K562 (cell line): ENCODE measurements at regions not wholly inside any gene's neighbourhood (a gene's known extent, or its start where the extent isn't known, plus 50 kb on each side); places are given as distances from the start of the nearest gene placed in this dataset.
A peak's percentile ranks its signal among the peaks of the same experiment; 100 is the strongest.

Source experiments
- CBFA2T2 ChIP-seq: fragments of 450-650 bp; conservative IDR thresholded peaks from 2 replicates; pipeline ENCODE4 v1.6.1; 2017; ENCODE audit warnings: mild to moderate bottlenecking
- CSDE1 ChIP-seq, 2 experiments: fragments of 450-650 bp; IDR thresholded peaks; 2 replicates each; pipeline ENCODE4 v1.6.1; 2016; ENCODE audit warnings: mild to moderate bottlenecking in 1 of 2
- CUX1 ChIP-seq: fragments of 200-800 bp; sonication (Bioruptor generic); IDR thresholded peaks from 2 replicates; pipeline ENCODE4 v1.6.1; 2016; ENCODE audit warnings: missing genetic modification characterization, missing compliant biosample characterization
- KDM2B ChIP-seq: fragments of 250-450 bp; sonication (Bioruptor Pico); IDR thresholded peaks from 2 replicates; pipeline ENCODE4 v1.8.0; 2021; ENCODE audit warnings: mild to moderate bottlenecking, moderate library complexity
- PKNOX1 ChIP-seq: fragments of 450-650 bp; IDR thresholded peaks from 2 replicates; pipeline ENCODE4 v1.6.1; 2016
- PPARD ChIP-seq: fragments of 250-450 bp; sonication (Bioruptor Pico); IDR thresholded peaks from 2 replicates; pipeline ENCODE4 v1.8.0; 2022; ENCODE audit warnings: inconsistent platforms, mild to moderate bottlenecking, moderate library complexity
- SETDB1 ChIP-seq: IDR thresholded peaks from one replicate; pipeline ENCODE4 v1.6.1; 2012; ENCODE audit warnings: low read length, control low read depth, inconsistent platforms
- SMAD4 ChIP-seq: fragments of 250-450 bp; sonication (Bioruptor Pico); conservative IDR thresholded peaks from 2 replicates; pipeline ENCODE4 v1.8.0; 2021; ENCODE audit warnings: inconsistent platforms, mild to moderate bottlenecking, moderate library complexity
- ZNF511 ChIP-seq: sonication (generic); formaldehyde crosslinking; IDR thresholded peaks from 2 replicates; pipeline ENCODE4 v1.8.0; 2022; ENCODE audit warnings: mild to moderate bottlenecking, missing genetic modification reagents
- ZNF764 ChIP-seq: fragments of 250-450 bp; sonication (Bioruptor Pico); IDR thresholded peaks from 2 replicates; pipeline ENCODE4 v1.4.0; 2020; ENCODE audit warnings: low read depth, mild to moderate bottlenecking, moderate library complexity
- ZSCAN32 ChIP-seq: fragments of 450-650 bp; formaldehyde crosslinking; IDR thresholded peaks from 2 replicates; pipeline ENCODE4 v1.4.0; 2020; ENCODE audit warnings: mild to moderate bottlenecking, moderate library complexity
- TF ChIP-seq, protein P1 (sequence below), 2 experiments: fragments of 450-650 bp; formaldehyde crosslinking in 1 of 2; IDR thresholded peaks; 2 replicates each; pipeline versions ENCODE4 v1.4.0 to v1.6.1; 2014 to 2020; ENCODE audit warnings: mild to moderate bottlenecking in 2 of 2, borderline replicate concordance in 1 of 2, low read depth in 1 of 2

DNA sequence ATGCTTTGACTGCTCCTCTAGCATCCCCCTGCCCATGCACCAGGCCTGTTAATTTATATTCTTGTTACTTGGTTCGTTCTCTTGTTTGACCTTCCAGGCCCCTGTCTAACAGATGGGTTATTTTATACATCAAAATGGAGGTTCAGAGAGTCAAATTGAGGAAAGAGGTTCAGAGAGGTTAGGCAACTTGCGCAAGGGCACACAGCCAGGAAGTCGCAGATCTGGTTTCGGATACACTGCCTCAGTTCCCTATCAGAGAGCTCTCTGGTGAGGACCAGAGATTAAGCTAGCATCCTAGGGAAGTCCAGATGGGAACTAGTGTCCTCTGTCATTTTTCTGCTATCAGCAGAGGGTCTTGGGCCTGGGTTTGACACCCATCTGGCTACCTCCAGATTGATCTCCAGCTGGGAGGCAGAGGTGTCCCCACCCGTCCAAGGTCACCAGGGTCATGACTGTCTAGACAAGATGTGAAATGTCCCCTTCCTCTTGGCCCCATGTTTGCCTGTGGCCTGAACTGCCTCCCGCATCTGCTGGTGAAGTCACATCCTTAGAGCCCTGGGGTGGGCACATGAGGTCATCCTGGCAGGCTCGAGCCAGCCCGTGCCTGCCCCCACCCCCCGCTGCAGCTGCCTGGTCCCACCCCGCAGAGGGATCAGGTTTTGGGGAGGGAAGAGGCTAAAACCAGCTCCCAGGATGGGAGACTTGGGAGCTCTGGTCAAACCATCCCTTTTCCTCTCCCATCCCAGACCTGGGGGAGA, 84.3 kb upstream of the NCOR2 start (continued):
- TF ChIP-seq, protein P1, sequence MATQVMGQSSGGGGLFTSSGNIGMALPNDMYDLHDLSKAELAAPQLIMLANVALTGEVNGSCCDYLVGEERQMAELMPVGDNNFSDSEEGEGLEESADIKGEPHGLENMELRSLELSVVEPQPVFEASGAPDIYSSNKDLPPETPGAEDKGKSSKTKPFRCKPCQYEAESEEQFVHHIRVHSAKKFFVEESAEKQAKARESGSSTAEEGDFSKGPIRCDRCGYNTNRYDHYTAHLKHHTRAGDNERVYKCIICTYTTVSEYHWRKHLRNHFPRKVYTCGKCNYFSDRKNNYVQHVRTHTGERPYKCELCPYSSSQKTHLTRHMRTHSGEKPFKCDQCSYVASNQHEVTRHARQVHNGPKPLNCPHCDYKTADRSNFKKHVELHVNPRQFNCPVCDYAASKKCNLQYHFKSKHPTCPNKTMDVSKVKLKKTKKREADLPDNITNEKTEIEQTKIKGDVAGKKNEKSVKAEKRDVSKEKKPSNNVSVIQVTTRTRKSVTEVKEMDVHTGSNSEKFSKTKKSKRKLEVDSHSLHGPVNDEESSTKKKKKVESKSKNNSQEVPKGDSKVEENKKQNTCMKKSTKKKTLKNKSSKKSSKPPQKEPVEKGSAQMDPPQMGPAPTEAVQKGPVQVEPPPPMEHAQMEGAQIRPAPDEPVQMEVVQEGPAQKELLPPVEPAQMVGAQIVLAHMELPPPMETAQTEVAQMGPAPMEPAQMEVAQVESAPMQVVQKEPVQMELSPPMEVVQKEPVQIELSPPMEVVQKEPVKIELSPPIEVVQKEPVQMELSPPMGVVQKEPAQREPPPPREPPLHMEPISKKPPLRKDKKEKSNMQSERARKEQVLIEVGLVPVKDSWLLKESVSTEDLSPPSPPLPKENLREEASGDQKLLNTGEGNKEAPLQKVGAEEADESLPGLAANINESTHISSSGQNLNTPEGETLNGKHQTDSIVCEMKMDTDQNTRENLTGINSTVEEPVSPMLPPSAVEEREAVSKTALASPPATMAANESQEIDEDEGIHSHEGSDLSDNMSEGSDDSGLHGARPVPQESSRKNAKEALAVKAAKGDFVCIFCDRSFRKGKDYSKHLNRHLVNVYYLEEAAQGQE (IDR thresholded peaks at IDR 0.05; ENCODE audit: borderline replicate concordance) = no peak
- TF ChIP-seq, protein P1 (CRISPR knock-in tag; IDR thresholded peaks at IDR 0.05; ENCODE audit: low read depth) = no peak
- TF ChIP-seq ZNF764 (CRISPR knock-in tag) (no peak), KDM2B (CRISPR knock-in tag) (no peak), ZSCAN32 (no peak), SMAD4 (CRISPR knock-in tag) (0 out of 2 replicates have a peak, but pooled peaks have one; percentile 36), CUX1 (CRISPR knock-in tag) (no peak), PPARD (CRISPR knock-in tag) (no peak), CSDE1 (IDR thresholded peaks at IDR 0.05) (no peak), PKNOX1 (no peak), ZNF511 (CRISPR knock-in tag) (no peak), SETDB1 (no peak), CBFA2T2 (0 out of 2 replicates have a peak, but pooled peaks have one; percentile 8)
